ENCODE measurements at regions not wholly inside any gene's neighbourhood (a gene's known extent, or its start where the extent isn't known, plus 50 kb on each side); places are given as distances from the start of the nearest gene placed in this dataset.
"Not testable (repeated sequence)": the region's sequence is repeated elsewhere in the genome, so short reads cannot be mapped to it uniquely, and the experiment has no call there.

DNA sequence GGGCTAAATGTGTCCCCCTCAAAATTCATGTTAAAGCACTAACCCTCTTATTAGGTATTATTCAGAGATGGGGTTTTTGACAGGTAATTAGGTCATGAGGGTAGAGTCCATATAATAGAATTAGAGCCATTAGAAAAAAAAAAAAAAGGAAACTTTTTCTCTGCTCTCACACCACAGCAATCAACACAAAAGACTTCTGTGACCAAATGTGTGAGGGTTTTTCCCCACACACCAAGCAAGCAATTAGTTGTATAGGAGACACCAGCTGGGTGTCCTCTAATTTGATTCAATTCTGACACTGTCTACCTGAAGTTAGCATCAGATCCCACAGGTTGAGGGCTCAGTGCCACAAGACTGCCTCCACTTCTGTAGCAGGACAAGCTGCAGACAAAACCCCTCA lies 64.6 kb upstream of the GMDS start:
- DNase-seq = no peak
- ATAC-seq = no peak
- H3K27ac ChIP-seq = no peak overlapping the region
- intact Hi-C loops (cut with DNase I) = no loop called here
- H3K36me3 ChIP-seq = no peaks in the 10 kb centered on the region
- H3K9me3 ChIP-seq = no peaks in the 10 kb centered on the region
- H3K27me3 ChIP-seq = no peaks in the 10 kb centered on the region
- TF ChIP-seq CTCF (IDR thresholded peaks at IDR 0.05) = no peak
- no peak overlapping the region for H3K4me3 ChIP-seq
- H3K4me1 ChIP-seq = no peaks in the 10 kb centered on the region

- DNase-seq (no peak), ATAC-seq (no peak)
- H3K27me3 ChIP-seq = no peaks in the 10 kb centered on the region
- intact Hi-C loops (cut with DNase I) = no loop called here
- TF ChIP-seq CTCF (IDR thresholded peaks at IDR 0.05) = no peak
- H3K27ac ChIP-seq = no peak overlapping the region
- no peaks in the 10 kb centered on the region for H3K36me3 ChIP-seq
- peaks cover 0 to 3% of the 10 kb centered on the region in 2 donors for H3K9me3 ChIP-seq
- no peak overlapping the region for H3K4me3 ChIP-seq
- no peaks in the 10 kb centered on the region for H3K4me1 ChIP-seq
These were observed 63.7 kb upstream of the GMDS start for GRCh38 chr6:2309122-2309521.

GRCh38 chr6:2307799-2308198 lies 62.4 kb upstream of the GMDS start:
- intact Hi-C loops (cut with DNase I) = no loop called here
- H3K27ac ChIP-seq = no peak overlapping the region
- DNase-seq = no peak
- TF ChIP-seq CTCF (IDR thresholded peaks at IDR 0.05) = no peak
- H3K4me1 ChIP-seq = no peaks in the 10 kb centered on the region
- no peaks in the 10 kb centered on the region for H3K27me3 ChIP-seq
- H3K36me3 ChIP-seq = no peaks in the 10 kb centered on the region
- no peak for ATAC-seq
- no peak overlapping the region for H3K4me3 ChIP-seq
- H3K9me3 ChIP-seq = peaks cover 0 to 3% of the 10 kb centered on the region in 2 donors

- intact Hi-C loops (cut with DNase I) = no loop called here
- H3K9me3 ChIP-seq = peaks cover 0 to 11% of the 10 kb centered on the region in 2 donors
- H3K27ac ChIP-seq = no peak overlapping the region
- DNase-seq (no peak), ATAC-seq (no peak)
- no peak for TF ChIP-seq CTCF (IDR thresholded peaks at IDR 0.05)
- no peaks in the 10 kb centered on the region for H3K27me3 ChIP-seq
- no peak overlapping the region for H3K4me3 ChIP-seq
- no peaks in the 10 kb centered on the region for H3K4me1 ChIP-seq
- no peaks in the 10 kb centered on the region for H3K36me3 ChIP-seq
These were observed 60.5 kb upstream of the GMDS start for GRCh38 chr6:2305951-2306350.

DNA sequence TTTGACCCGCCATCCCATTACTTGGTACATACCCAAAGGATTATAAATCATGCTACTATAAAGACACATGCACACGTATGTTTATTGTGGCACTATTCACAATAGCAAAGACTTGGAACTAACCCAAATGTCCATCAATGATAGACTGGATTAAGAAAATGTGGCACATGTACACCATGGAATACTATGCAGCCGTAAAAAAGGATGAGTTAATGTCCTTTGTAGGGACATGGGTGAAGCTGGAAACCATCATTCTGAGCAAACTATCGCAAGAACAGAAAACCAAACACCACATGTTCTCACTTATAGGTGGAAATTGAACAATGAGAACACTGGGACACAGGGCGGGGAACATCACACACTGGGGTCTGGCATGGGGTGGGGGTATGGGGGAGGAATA lies 57.1 kb upstream of the GMDS start:
- H3K4me1 ChIP-seq; ATAC-seq; H3K27me3 ChIP-seq; H3K27ac ChIP-seq; intact Hi-C loops (cut with DNase I); H3K36me3 ChIP-seq; H3K4me3 ChIP-seq; DNase-seq: not testable (repeated sequence)
- H3K9me3 ChIP-seq = peaks cover 0 to 37% of the 10 kb centered on the region in 2 donors

- ATAC-seq = no peak
These were observed 51.4 kb upstream of the GMDS start for GRCh38 chr6:2296781-2297180.

More at GRCh38 chr6:2296781-2297180, 51.4 kb upstream of the GMDS start:
- intact Hi-C loops (cut with DNase I) = no loop called here
- Histone ChIP-seq H3K36me3 (peaks cover 0 to 5% of the 10 kb centered on the region in 2 donors), H3K4me1 (no peaks in the 10 kb centered on the region), H3K27ac (no peak overlapping the region), H3K4me3 (no peak overlapping the region), H3K27me3 (no peaks in the 10 kb centered on the region), H3K9me3 (peaks cover 0 to 73% of the 10 kb centered on the region in 2 donors)
- DNase-seq = no peak
- TF ChIP-seq CTCF (IDR thresholded peaks at IDR 0.05) = no peak

Data from left lung (tissue), 4 donors.